ENCODE measurements at regions not wholly inside any gene's neighbourhood (a gene's known extent, or its start where the extent isn't known, plus 50 kb on each side); places are given as distances from the start of the nearest gene placed in this dataset.

DNA sequence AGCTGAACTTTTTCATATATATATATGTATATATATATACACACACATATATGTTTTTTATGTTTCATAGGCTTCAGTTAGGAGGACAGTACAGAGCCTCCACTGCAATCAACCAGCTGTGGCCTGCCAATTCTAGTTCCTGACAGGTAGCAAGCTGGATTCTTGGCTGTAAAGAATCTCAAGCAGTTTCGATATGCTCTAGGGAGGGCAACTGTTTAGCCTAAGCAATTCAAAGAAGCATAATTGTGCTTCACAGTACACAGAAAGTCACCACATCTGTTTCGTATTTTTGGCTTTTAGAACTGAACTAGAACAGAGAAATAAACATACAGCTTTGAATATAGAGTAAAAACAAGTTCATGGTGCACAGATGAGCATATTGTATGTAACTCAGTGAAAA is 152.4 kb upstream of the ARRDC3 start:
- TF ChIP-seq POLR2A (IDR thresholded peaks at IDR 0.05): no peak
- TF ChIP-seq, protein P1, sequence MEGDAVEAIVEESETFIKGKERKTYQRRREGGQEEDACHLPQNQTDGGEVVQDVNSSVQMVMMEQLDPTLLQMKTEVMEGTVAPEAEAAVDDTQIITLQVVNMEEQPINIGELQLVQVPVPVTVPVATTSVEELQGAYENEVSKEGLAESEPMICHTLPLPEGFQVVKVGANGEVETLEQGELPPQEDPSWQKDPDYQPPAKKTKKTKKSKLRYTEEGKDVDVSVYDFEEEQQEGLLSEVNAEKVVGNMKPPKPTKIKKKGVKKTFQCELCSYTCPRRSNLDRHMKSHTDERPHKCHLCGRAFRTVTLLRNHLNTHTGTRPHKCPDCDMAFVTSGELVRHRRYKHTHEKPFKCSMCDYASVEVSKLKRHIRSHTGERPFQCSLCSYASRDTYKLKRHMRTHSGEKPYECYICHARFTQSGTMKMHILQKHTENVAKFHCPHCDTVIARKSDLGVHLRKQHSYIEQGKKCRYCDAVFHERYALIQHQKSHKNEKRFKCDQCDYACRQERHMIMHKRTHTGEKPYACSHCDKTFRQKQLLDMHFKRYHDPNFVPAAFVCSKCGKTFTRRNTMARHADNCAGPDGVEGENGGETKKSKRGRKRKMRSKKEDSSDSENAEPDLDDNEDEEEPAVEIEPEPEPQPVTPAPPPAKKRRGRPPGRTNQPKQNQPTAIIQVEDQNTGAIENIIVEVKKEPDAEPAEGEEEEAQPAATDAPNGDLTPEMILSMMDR (IDR thresholded peaks at IDR 0.05): no peak
